Skeletal muscle satellite cell (primary cell): ENCODE measurements at regions not wholly inside any gene's neighbourhood (a gene's known extent, or its start where the extent isn't known, plus 50 kb on each side); places are given as distances from the start of the nearest gene placed in this dataset.

Source experiments
- H3K27me3 ChIP-seq: 2 replicates; pipeline ENCODE4 v1.7.0; 2013; ENCODE audit warnings: low read length; ENCODE audit not compliant: control insufficient read depth, insufficient read depth
- H3K36me3 ChIP-seq: 2 replicates; pipeline ENCODE4 v1.7.0; 2013; ENCODE audit warnings: mild to moderate bottlenecking, control low read depth, low read length; ENCODE audit not compliant: insufficient read depth
- H3K4me1 ChIP-seq: 2 replicates; pipeline ENCODE4 v1.7.0; 2013; ENCODE audit warnings: low read length; ENCODE audit not compliant: control insufficient read depth, insufficient read depth
- H3K4me2 ChIP-seq: 2 replicates; pipeline ENCODE4 v1.7.0; 2013; ENCODE audit warnings: mild to moderate bottlenecking, low read length
- H3K4me3 ChIP-seq: 2 replicates; pipeline ENCODE4 v1.7.0; 2013; ENCODE audit warnings: low read length
- H3K9ac ChIP-seq: 2 replicates; pipeline ENCODE4 v1.7.0; 2013; ENCODE audit warnings: mild to moderate bottlenecking, low read depth, low read length, moderate library complexity
- H3K9me3 ChIP-seq: replicated peaks from 2 replicates; pipeline ENCODE4 v1.7.0; 2013; ENCODE audit warnings: mild to moderate bottlenecking, control low read depth, low read length

GRCh38 chr4:17197070-17197469 lies 298.6 kb upstream of the LDB2 start:
- Histone ChIP-seq H3K27me3 (no peaks in the 10 kb centered on the region), H3K4me3 (no peak overlapping the region), H3K9ac (no peak overlapping the region), H3K36me3 (no peaks in the 10 kb centered on the region), H3K4me2 (no peak overlapping the region), H3K9me3 (no peaks in the 10 kb centered on the region), H3K4me1 (no peaks in the 10 kb centered on the region)

DNA sequence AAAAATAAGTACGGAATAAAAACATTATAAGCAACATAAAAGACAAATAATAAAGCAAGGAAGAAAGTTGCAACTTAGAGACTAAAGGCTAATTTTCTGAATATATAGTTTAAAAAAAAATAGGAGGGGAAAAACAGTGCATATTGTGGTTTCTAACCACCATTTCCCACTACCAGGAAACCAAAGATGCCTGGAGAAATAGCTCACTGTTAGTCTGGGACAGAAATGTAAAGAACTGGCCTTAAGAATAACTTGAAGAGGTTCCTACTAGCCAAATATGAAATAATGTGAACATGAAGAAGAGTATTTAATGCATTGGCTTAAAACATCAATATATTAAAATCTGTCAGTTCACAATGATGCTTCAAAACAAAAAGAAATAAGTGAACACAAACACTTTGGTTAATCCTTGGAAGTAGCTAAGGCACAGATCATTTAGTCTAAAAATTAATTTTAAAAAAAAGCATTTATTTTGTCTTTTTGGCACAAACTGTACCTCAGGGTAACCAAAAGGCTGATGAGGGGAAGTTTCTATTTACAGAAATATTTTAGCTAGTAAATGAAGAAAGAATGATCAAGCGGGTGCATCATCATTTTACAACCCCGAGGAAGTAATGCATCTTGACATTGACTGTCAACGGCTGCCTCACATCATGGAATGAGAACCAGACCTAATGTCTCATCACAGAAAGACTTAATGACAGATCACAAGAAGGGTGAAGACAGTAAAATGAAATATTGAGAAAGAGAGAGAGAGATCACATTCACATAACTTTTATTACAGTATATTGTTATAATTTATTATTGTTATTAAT lies 297.2 kb upstream of the LDB2 start:
- Histone ChIP-seq H3K9me3 (no peaks in the 10 kb centered on the region), H3K36me3 (no peaks in the 10 kb centered on the region), H3K4me1 (no peaks in the 10 kb centered on the region), H3K4me3 (no peak overlapping the region), H3K9ac (no peak overlapping the region), H3K27me3 (no peaks in the 10 kb centered on the region), H3K4me2 (no peak overlapping the region)

- Histone ChIP-seq H3K4me2 (no peak overlapping the region), H3K27me3 (no peaks in the 10 kb centered on the region), H3K9ac (no peak overlapping the region), H3K4me1 (peaks cover 2% of the 10 kb centered on the region), H3K9me3 (no peaks in the 10 kb centered on the region), H3K36me3 (no peaks in the 10 kb centered on the region), H3K4me3 (no peak overlapping the region)
Measured at GRCh38 chr4:17194586-17194985, 296.1 kb upstream of the LDB2 start.

DNA sequence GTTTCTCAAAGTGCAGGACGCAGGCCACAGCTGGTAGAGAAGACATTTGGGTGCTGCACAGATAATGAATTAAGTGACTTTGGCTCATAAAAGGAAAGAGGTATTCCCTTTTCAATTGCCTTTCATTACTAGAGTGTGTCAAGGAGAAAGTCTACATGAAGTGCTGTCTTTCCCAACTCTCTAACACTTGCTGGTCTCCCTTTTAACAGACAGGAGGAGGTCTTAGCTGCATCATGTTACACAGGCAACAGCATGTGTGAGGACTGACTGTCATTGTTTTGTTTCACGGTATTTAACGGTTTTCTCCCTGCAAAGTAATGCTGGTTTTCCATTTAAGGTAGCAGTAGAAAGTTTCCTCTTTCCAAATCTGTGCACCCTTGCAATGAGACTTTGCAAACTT lies 291.3 kb upstream of the LDB2 start:
- H3K4me3 ChIP-seq, result no peak overlapping the region
- H3K27me3 ChIP-seq, result no peaks in the 10 kb centered on the region
- H3K9me3 ChIP-seq, result no peaks in the 10 kb centered on the region

GRCh38 chr4:17189401-17189720 lies 290.9 kb upstream of the LDB2 start:
- H3K9me3 ChIP-seq, result no peaks in the 10 kb centered on the region
- peaks cover 4% of the 10 kb centered on the region for H3K4me1 ChIP-seq
- H3K36me3 ChIP-seq, result no peaks in the 10 kb centered on the region
- no peak overlapping the region for H3K4me2 ChIP-seq
- H3K27me3 ChIP-seq, result no peaks in the 10 kb centered on the region
- no peak overlapping the region for H3K4me3 ChIP-seq
- H3K9ac ChIP-seq, result no peak overlapping the region

More for the DNA sequence above, 291.3 kb upstream of the LDB2 start:
- no peaks in the 10 kb centered on the region for H3K36me3 ChIP-seq
- peaks cover 4% of the 10 kb centered on the region for H3K4me1 ChIP-seq
- H3K4me2 ChIP-seq, result no peak overlapping the region
- no peak overlapping the region for H3K9ac ChIP-seq

- Histone ChIP-seq H3K27me3 (no peaks in the 10 kb centered on the region), H3K9ac (no peak overlapping the region), H3K36me3 (no peaks in the 10 kb centered on the region), H3K9me3 (no peaks in the 10 kb centered on the region), H3K4me2 (no peak overlapping the region), H3K4me1 (peaks cover 4% of the 10 kb centered on the region), H3K4me3 (no peak overlapping the region)
Measured at GRCh38 chr4:17188547-17189400, 290.3 kb upstream of the LDB2 start.

GRCh38 chr4:17188125-17188524 lies 289.7 kb upstream of the LDB2 start:
- Histone ChIP-seq H3K27me3 (no peaks in the 10 kb centered on the region), H3K36me3 (no peaks in the 10 kb centered on the region), H3K9me3 (no peaks in the 10 kb centered on the region), H3K4me2 (no peak overlapping the region), H3K4me3 (no peak overlapping the region), H3K9ac (no peak overlapping the region), H3K4me1 (peaks cover 4% of the 10 kb centered on the region)

DNA sequence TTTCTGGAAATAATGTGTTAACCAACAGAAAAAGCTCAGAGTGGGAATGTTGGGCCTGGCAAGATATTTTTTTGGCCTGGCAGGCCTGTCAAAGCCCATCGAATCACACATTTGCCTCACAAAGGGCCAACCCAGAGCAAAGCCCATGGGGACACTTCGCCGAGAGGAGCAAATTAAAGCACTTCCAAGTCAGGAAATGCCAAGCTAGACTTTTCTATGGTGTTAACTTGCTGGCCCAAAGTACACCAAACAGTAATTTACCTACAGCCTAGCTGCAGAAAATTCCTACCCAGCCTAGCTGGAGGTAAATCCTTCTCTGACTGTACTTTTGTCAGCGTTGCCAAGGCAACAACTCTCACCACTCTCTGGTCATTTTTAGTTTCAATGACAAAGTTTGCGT lies 288.6 kb upstream of the LDB2 start:
- H3K27me3 ChIP-seq, result no peaks in the 10 kb centered on the region
- H3K4me3 ChIP-seq, result no peak overlapping the region
- peaks cover 4% of the 10 kb centered on the region for H3K4me1 ChIP-seq
- no peak overlapping the region for H3K9ac ChIP-seq
- H3K9me3 ChIP-seq, result no peaks in the 10 kb centered on the region
- H3K4me2 ChIP-seq, result no peak overlapping the region
- no peaks in the 10 kb centered on the region for H3K36me3 ChIP-seq

GRCh38 chr4:17182888-17183287 lies 284.4 kb upstream of the LDB2 start:
- no peaks in the 10 kb centered on the region for H3K9me3 ChIP-seq
- no peak overlapping the region for H3K9ac ChIP-seq
- H3K4me2 ChIP-seq, result no peak overlapping the region
- H3K27me3 ChIP-seq, result no peaks in the 10 kb centered on the region
- H3K4me3 ChIP-seq, result no peak overlapping the region
- H3K36me3 ChIP-seq, result no peaks in the 10 kb centered on the region
- H3K4me1 ChIP-seq, result no peaks in the 10 kb centered on the region

- no peaks in the 10 kb centered on the region for H3K9me3 ChIP-seq
- no peaks in the 10 kb centered on the region for H3K4me1 ChIP-seq
- H3K36me3 ChIP-seq, result no peaks in the 10 kb centered on the region
- H3K4me3 ChIP-seq, result no peak overlapping the region
- H3K27me3 ChIP-seq, result no peaks in the 10 kb centered on the region
- H3K9ac ChIP-seq, result no peak overlapping the region
- H3K4me2 ChIP-seq, result no peak overlapping the region
Measured at GRCh38 chr4:17174751-17175150, 276.3 kb upstream of the LDB2 start.

- Histone ChIP-seq H3K27me3 (no peaks in the 10 kb centered on the region), H3K4me2 (no peak overlapping the region), H3K9me3 (no peaks in the 10 kb centered on the region), H3K36me3 (no peaks in the 10 kb centered on the region), H3K4me1 (peaks cover 8% of the 10 kb centered on the region), H3K9ac (no peak overlapping the region), H3K4me3 (no peak overlapping the region)
Measured at GRCh38 chr4:17173300-17173699, 274.9 kb upstream of the LDB2 start.

DNA sequence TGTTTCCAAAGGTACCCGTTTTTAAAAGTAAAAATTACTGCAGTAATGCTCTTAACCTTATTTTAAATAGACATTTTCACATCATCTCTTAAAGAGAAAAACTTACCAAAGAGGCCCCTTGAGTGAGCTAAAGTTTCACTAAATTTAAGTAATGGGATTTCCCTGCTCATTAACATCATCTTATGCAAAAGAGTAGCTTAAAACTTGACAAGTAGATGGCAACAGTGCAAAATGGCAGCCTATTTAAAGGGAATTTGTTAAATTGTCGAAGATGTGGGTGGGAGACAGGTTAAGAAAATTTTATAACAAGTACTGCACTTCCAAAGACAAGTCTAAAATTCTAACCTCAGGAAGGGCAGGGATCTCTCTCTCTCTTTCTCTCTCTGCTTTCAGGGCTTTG lies 271.7 kb upstream of the LDB2 start:
- no peaks in the 10 kb centered on the region for H3K27me3 ChIP-seq
- no peaks in the 10 kb centered on the region for H3K9me3 ChIP-seq
- no peak overlapping the region for H3K4me2 ChIP-seq
- H3K36me3 ChIP-seq, result no peaks in the 10 kb centered on the region
- H3K9ac ChIP-seq, result no peak overlapping the region
- no peak overlapping the region for H3K4me3 ChIP-seq
- H3K4me1 ChIP-seq, result peaks cover 10% of the 10 kb centered on the region
